ENCODE measurements at regions not wholly inside any gene's neighbourhood (a gene's known extent, or its start where the extent isn't known, plus 50 kb on each side); places are given as distances from the start of the nearest gene placed in this dataset.

GRCh38 chr17:63317166-63317840, 128.8 kb downstream of the CYB561 start:
- no peak overlapping the region for H3K9ac ChIP-seq (ENCODE audit: low read length)

DNA sequence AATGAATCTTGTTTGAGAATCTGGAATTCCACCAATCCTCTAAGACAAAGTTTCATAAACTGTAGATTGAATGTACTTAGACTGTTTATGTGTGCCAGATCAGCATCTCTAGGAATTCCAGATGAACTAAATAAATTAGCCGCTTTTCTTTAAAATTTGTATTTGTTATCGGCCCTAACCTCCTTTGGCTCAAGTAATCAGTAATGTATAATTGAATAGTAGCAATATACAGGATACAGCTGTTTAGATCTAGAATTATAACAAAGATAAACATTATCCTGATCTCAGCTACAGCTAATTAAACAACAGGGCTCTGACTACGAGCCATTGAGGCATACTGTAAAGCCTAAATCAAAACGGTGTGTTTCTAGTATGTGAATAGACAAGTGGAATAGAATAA, 120.3 kb downstream of the CYB561 start:
- H3K27ac ChIP-seq (ENCODE audit: low read length) = no peak overlapping the region
- H3K27me3 ChIP-seq (ENCODE audit: low read depth, low read length) = no peaks in the 10 kb centered on the region
- no peaks in the 10 kb centered on the region for H3K9me3 ChIP-seq (ENCODE audit: insufficient read depth, low read length)
- H3K4me1 ChIP-seq (ENCODE audit: low read length) = peaks cover 11% of the 10 kb centered on the region
- no peaks in the 10 kb centered on the region for H3K36me3 ChIP-seq (replicated peaks; ENCODE audit: low read depth, low read length)
- no peaks in the 10 kb centered on the region for H4K20me1 ChIP-seq (ENCODE audit: insufficient read depth, low read length)
- H3K4me2 ChIP-seq (ENCODE audit: low read length) = no peak overlapping the region
- no peak overlapping the region for H3K4me3 ChIP-seq (ENCODE audit: low read length)
- H3K9ac ChIP-seq (ENCODE audit: low read length) = no peak overlapping the region
- TF ChIP-seq, protein P1, sequence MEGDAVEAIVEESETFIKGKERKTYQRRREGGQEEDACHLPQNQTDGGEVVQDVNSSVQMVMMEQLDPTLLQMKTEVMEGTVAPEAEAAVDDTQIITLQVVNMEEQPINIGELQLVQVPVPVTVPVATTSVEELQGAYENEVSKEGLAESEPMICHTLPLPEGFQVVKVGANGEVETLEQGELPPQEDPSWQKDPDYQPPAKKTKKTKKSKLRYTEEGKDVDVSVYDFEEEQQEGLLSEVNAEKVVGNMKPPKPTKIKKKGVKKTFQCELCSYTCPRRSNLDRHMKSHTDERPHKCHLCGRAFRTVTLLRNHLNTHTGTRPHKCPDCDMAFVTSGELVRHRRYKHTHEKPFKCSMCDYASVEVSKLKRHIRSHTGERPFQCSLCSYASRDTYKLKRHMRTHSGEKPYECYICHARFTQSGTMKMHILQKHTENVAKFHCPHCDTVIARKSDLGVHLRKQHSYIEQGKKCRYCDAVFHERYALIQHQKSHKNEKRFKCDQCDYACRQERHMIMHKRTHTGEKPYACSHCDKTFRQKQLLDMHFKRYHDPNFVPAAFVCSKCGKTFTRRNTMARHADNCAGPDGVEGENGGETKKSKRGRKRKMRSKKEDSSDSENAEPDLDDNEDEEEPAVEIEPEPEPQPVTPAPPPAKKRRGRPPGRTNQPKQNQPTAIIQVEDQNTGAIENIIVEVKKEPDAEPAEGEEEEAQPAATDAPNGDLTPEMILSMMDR (IDR thresholded peaks at IDR 0.05; ENCODE audit: low read depth, low read length) = no peak
- no peak for TF ChIP-seq EZH2phosphoT487 (IDR thresholded peaks at IDR 0.05; ENCODE audit: low read depth)
- H2AFZ ChIP-seq (ENCODE audit: low read depth, low read length) = no peak overlapping the region
- no peaks in the 10 kb centered on the region for H3K79me2 ChIP-seq (ENCODE audit: low read length)

More at GRCh38 chr17:63317166-63317840, 128.8 kb downstream of the CYB561 start:
- no peaks in the 10 kb centered on the region for H4K20me1 ChIP-seq (ENCODE audit: insufficient read depth, low read length)
- no peak overlapping the region for H3K4me3 ChIP-seq (ENCODE audit: low read length)
- H3K4me2 ChIP-seq (ENCODE audit: low read length) = no peak overlapping the region
- TF ChIP-seq EZH2phosphoT487 (IDR thresholded peaks at IDR 0.05; ENCODE audit: low read depth) = no peak
- TF ChIP-seq, protein P1 (IDR thresholded peaks at IDR 0.05; ENCODE audit: low read depth, low read length) = no peak
- no peaks in the 10 kb centered on the region for H3K79me2 ChIP-seq (ENCODE audit: low read length)
- H3K27me3 ChIP-seq (ENCODE audit: low read depth, low read length) = no peaks in the 10 kb centered on the region
- H3K27ac ChIP-seq (ENCODE audit: low read length) = no peak overlapping the region
- H3K36me3 ChIP-seq (replicated peaks; ENCODE audit: low read depth, low read length) = no peaks in the 10 kb centered on the region
- H3K4me1 ChIP-seq (ENCODE audit: low read length) = peaks cover 10% of the 10 kb centered on the region
- H2AFZ ChIP-seq (ENCODE audit: low read depth, low read length) = no peak overlapping the region
- H3K9me3 ChIP-seq (ENCODE audit: insufficient read depth, low read length) = no peaks in the 10 kb centered on the region

GRCh38 chr17:63329876-63330275, 116.2 kb downstream of the CYB561 start:
- no peaks in the 10 kb centered on the region for H3K27me3 ChIP-seq (ENCODE audit: low read depth, low read length)
- no peak overlapping the region for H3K9ac ChIP-seq (ENCODE audit: low read length)
- H3K4me1 ChIP-seq (ENCODE audit: low read length) = no peaks in the 10 kb centered on the region
- no peaks in the 10 kb centered on the region for H3K9me3 ChIP-seq (ENCODE audit: insufficient read depth, low read length)
- H3K4me2 ChIP-seq (ENCODE audit: low read length) = no peak overlapping the region
- no peaks in the 10 kb centered on the region for H3K36me3 ChIP-seq (replicated peaks; ENCODE audit: low read depth, low read length)
- H3K4me3 ChIP-seq (ENCODE audit: low read length) = no peak overlapping the region
- no peaks in the 10 kb centered on the region for H3K79me2 ChIP-seq (ENCODE audit: low read length)
- no peak overlapping the region for H3K27ac ChIP-seq (ENCODE audit: low read length)
- no peak overlapping the region for H2AFZ ChIP-seq (ENCODE audit: low read depth, low read length)
- no peaks in the 10 kb centered on the region for H4K20me1 ChIP-seq (ENCODE audit: insufficient read depth, low read length)
- no peak for TF ChIP-seq EZH2phosphoT487 (IDR thresholded peaks at IDR 0.05; ENCODE audit: low read depth)
- TF ChIP-seq, protein P1 (IDR thresholded peaks at IDR 0.05; ENCODE audit: low read depth, low read length) = no peak

- Histone ChIP-seq H3K9me3 (ENCODE audit: insufficient read depth, low read length) (no peaks in the 10 kb centered on the region), H3K9ac (ENCODE audit: low read length) (no peak overlapping the region), H3K27me3 (ENCODE audit: low read depth, low read length) (no peaks in the 10 kb centered on the region), H3K4me2 (ENCODE audit: low read length) (no peak overlapping the region), H3K4me1 (ENCODE audit: low read length) (no peaks in the 10 kb centered on the region), H3K36me3 (replicated peaks; ENCODE audit: low read depth, low read length) (no peaks in the 10 kb centered on the region), H2AFZ (ENCODE audit: low read depth, low read length) (no peak overlapping the region), H4K20me1 (ENCODE audit: insufficient read depth, low read length) (no peaks in the 10 kb centered on the region), H3K4me3 (ENCODE audit: low read length) (no peak overlapping the region), H3K27ac (ENCODE audit: low read length) (no peak overlapping the region), H3K79me2 (ENCODE audit: low read length) (no peaks in the 10 kb centered on the region)
- TF ChIP-seq, protein P1 (IDR thresholded peaks at IDR 0.05; ENCODE audit: low read depth, low read length) = no peak
- no peak for TF ChIP-seq EZH2phosphoT487 (IDR thresholded peaks at IDR 0.05; ENCODE audit: low read depth)
These were observed 114.6 kb downstream of the CYB561 start for GRCh38 chr17:63331301-63332061.

Data from OCI-LY3 (cell line).